HG02852 (cell line): ENCODE measurements at regions not wholly inside any gene's neighbourhood (a gene's known extent, or its start where the extent isn't known, plus 50 kb on each side); places are given as distances from the start of the nearest gene placed in this dataset.

Experiments
- ATAC-seq: cut with Tn5 transposase; IDR thresholded peaks from one replicate; pipeline ENCODE4 v1.9.1; 2021; ENCODE audit warnings: mild to moderate bottlenecking, moderate library complexity; ENCODE audit not compliant: unreplicated experiment

- no peak for ATAC-seq
Observed at GRCh38 chr7:7114575-7115291, 67.6 kb upstream of the C1GALT1 start.

GRCh38 chr7:7117935-7118586, 64.3 kb upstream of the C1GALT1 start:
- no peak for ATAC-seq

- ATAC-seq = no peak
Observed at GRCh38 chr7:7118822-7119221, 63.5 kb upstream of the C1GALT1 start.

- ATAC-seq = no peak
Observed at GRCh38 chr7:7119729-7120128, 62.6 kb upstream of the C1GALT1 start.

- ATAC-seq = no peak
Observed at GRCh38 chr7:7122033-7122478, 60.3 kb upstream of the C1GALT1 start.

GRCh38 chr7:7122701-7123281, 59.6 kb upstream of the C1GALT1 start:
- ATAC-seq = no peak

GRCh38 chr7:7125963-7126362, 56.4 kb upstream of the C1GALT1 start:
- no peak for ATAC-seq

GRCh38 chr7:7127773-7128172, 54.6 kb upstream of the C1GALT1 start:
- ATAC-seq = no peak

- no peak for ATAC-seq
Observed at GRCh38 chr7:7129381-7129780, 53.0 kb upstream of the C1GALT1 start.

GRCh38 chr7:7131273-7131672, 51.1 kb upstream of the C1GALT1 start:
- ATAC-seq = no peak
